Esophagus squamous epithelium (tissue), 4 donors: ENCODE measurements at regions not wholly inside any gene's neighbourhood (a gene's known extent, or its start where the extent isn't known, plus 50 kb on each side); places are given as distances from the start of the nearest gene placed in this dataset.

ENCODE experiments used
- CTCF ChIP-seq, 6 experiments: fragments of 450-650 bp in 4 of 6; fragments of 200-600 bp in 2 of 6; sonication (generic) in 2 of 6; IDR thresholded peaks; one replicate each; pipeline ENCODE4 v1.5.1; 2016 to 2019; ENCODE audit warnings: antibody characterized with exemption in 6 of 6, mild to moderate bottlenecking in 4 of 6, moderate library complexity in 4 of 6
- POLR2A ChIP-seq, 4 donors: fragments of 450-650 bp; IDR thresholded peaks; one replicate each; pipeline ENCODE4 v1.6.1; 2017; ENCODE audit warnings: antibody characterized with exemption in 4 of 4, mild to moderate bottlenecking in 4 of 4, moderate library complexity in 3 of 4

GRCh38 chr12:91400271-91400670, 217.7 kb upstream of the DCN start:
- TF ChIP-seq CTCF (IDR thresholded peaks at IDR 0.05) (no peak), POLR2A (IDR thresholded peaks at IDR 0.05) (no peak)
